Psoas muscle (tissue), 7 donors: ENCODE measurements at regions not wholly inside any gene's neighbourhood (a gene's known extent, or its start where the extent isn't known, plus 50 kb on each side); places are given as distances from the start of the nearest gene placed in this dataset.
A peak's percentile ranks its signal among the peaks of the same experiment; 100 is the strongest.
"Not testable (repeated sequence)": the region's sequence is repeated elsewhere in the genome, so short reads cannot be mapped to it uniquely, and the experiment has no call there.

Experiments
- ATAC-seq, 4 donors: fragments of 200-7000 bp; cut with Tn5 transposase; one replicate each; pipeline ENCODE4 v1.9.1; 2020; ENCODE audit warnings: moderate library complexity in 3 of 4, mild to moderate bottlenecking in 2 of 4
- DNase-seq, 2 donors: peaks; one replicate each; pipeline ENCODE4 v3.0.0-alpha.2; 2020
- H3K27ac ChIP-seq: fragments of 200-600 bp; one replicate; pipeline ENCODE4 v1.8.0; 2022
- H3K27me3 ChIP-seq, 3 donors: fragments of 200-600 bp in 1 of 3; one replicate each; pipeline versions ENCODE4 v1.6.1 to v1.8.0; 2013 to 2022; ENCODE audit warnings: low read length in 2 of 3, mild to moderate bottlenecking in 2 of 3, moderate library complexity in 1 of 3; ENCODE audit not compliant: insufficient read depth in 3 of 3
- H3K36me3 ChIP-seq, 2 donors: fragments of 200-600 bp in 1 of 2; one replicate each; pipeline versions ENCODE4 v1.6.1 to v1.8.0; 2013 to 2022; ENCODE audit warnings: low read depth in 1 of 2, mild to moderate bottlenecking in 1 of 2, moderate library complexity in 1 of 2; ENCODE audit not compliant: insufficient read depth in 1 of 2
- H3K4me1 ChIP-seq: fragments of 200-600 bp; one replicate; pipeline ENCODE4 v1.8.0; 2022
- H3K4me3 ChIP-seq: fragments of 200-600 bp; one replicate; pipeline ENCODE4 v1.8.0; 2022; ENCODE audit warnings: mild to moderate bottlenecking
- H3K9me3 ChIP-seq: fragments of 200-600 bp; one replicate; pipeline ENCODE4 v1.8.0; 2022
- WGBS, 3 donors: extraction: QIAGEN DNeasy Blood & Tissue Kit; methylation state at CpG; one replicate each; pipeline versions ENCODE4 v1.1.6 to v1.1.7; 2013; 5-methylcytosine and 5-hydroxymethylcytosine counted together
- intact Hi-C, 2 donors: fragments of 100-400 bp; cut with DNase I; formaldehyde crosslinking; loops; one replicate each; pipeline versions ENCODE4 v1.11.0 to v1.14.2; 2022
- TF ChIP-seq, protein P1 (sequence below): fragments of 200-600 bp; IDR thresholded peaks from one replicate; pipeline ENCODE4 v1.8.0; 2022; ENCODE audit warnings: antibody characterized with exemption
- donor health status: healthy with polysubstance abuse.
- donor health status: DM: no; HTN: no; CAD: no; lungs with moderate emphysema.
- donor health status: Bipolar disorder and iron deficiency.
- donor health status: healthy.
- donor health status: DM: yes; HTN: yes; CAD: no.
- donor health status: DM: no; HTN: no; CAD: no.
- donor health status: DM: yes; HTN: yes; CAD: no.

DNA sequence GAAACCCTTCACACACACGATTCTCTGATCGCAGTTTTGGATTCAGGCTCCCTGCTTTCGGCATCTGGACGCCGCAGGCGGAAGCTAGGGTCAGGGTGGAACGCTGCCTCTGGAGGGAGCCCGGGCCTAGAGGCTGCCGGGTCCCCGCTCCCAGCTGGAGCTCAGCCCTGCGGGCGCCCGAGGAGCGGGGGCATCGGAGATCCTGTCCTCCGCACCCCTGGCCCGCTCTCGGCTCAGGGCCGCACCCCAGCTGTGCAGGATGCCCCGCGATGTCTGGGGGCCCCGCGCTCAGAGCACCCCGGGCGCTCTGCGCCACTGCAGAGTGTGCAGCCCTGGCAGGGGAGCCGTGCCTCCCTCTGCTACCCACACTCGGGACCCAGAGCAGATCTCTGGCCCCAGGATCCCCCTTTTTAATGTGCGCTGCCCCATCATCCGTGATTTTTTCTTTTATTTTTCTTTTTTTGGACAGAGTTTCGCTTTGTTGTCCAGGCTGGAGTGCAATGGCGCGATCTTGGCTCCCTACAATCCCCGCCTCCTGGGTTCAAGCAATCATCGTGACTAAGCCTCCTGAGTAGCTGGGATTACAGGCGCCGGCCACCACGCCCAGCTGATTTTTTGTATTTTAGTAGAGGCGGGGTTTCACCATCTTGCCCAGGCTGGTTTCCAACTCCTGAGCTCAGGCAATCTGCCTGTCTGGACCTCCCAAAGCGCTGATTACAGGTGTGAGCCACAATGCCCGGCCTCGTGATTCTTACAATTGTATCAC, 54.8 kb upstream of the TUBA3E start:
- no peaks in the 10 kb centered on the region for H3K4me1 ChIP-seq
- 51 to 56% (median 54%) methylated on average over 40 to 42 of the region's 42 CpGs for WGBS, 3 donors
- peak overlapping the region; percentile 46 for H3K4me3 ChIP-seq
- H3K27ac ChIP-seq, result no peak overlapping the region
- ATAC-seq (no peak), DNase-seq (no peak)
- no peaks in the 10 kb centered on the region for H3K9me3 ChIP-seq
- H3K27me3 ChIP-seq, result peaks cover 0 to 51% (median 10%) of the 10 kb centered on the region in 3 donors
- H3K36me3 ChIP-seq, result no peaks in the 10 kb centered on the region
- intact Hi-C loops, result no loop called here
- TF ChIP-seq, protein P1, sequence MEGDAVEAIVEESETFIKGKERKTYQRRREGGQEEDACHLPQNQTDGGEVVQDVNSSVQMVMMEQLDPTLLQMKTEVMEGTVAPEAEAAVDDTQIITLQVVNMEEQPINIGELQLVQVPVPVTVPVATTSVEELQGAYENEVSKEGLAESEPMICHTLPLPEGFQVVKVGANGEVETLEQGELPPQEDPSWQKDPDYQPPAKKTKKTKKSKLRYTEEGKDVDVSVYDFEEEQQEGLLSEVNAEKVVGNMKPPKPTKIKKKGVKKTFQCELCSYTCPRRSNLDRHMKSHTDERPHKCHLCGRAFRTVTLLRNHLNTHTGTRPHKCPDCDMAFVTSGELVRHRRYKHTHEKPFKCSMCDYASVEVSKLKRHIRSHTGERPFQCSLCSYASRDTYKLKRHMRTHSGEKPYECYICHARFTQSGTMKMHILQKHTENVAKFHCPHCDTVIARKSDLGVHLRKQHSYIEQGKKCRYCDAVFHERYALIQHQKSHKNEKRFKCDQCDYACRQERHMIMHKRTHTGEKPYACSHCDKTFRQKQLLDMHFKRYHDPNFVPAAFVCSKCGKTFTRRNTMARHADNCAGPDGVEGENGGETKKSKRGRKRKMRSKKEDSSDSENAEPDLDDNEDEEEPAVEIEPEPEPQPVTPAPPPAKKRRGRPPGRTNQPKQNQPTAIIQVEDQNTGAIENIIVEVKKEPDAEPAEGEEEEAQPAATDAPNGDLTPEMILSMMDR, result no peak

DNA sequence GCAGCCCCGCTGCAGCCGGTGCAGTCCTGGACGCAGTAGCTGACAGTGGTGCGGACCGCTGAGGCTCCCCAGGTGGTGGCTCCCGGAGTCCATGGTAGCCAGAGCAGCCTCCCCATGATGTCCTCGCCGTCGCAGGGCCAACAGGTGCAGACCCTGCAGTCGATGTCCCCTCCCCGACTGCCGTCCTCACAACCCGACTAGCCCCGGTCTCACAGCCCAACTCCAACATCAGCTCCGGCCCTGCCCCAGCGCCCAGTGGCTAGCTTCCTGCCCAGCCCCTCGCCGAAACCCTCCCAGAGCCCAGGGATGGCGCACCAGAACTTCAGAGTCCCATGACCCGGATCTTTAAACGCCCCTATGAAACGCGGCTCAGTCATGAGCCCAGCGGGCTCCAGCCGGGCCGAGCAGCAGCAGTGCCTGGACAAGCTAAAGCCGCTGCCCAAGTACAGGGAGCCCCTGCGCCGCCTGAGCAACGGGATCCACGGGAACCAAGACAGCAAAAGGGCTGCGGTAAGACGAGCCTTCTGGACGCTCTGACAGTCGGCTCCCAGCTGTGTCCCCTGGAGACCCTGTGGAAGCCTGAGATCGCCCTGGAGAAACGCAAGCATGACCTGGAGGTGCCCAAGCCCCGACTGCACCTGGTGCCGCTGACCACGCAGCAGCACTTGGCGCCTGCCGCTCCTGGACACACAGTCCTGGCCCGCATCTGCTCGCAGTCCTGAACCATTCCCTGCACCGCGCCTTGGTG, 53.8 kb upstream of the TUBA3E start:
- DNase-seq (no peak), ATAC-seq (no peak)
- Histone ChIP-seq H3K27me3 (peaks cover 0 to 51% (median 13%) of the 10 kb centered on the region in 3 donors), H3K4me3 (peak overlapping the region; percentile 11), H3K4me1 (no peaks in the 10 kb centered on the region), H3K27ac (no peak overlapping the region), H3K36me3 (no peaks in the 10 kb centered on the region), H3K9me3 (no peaks in the 10 kb centered on the region)
- intact Hi-C loops, result no loop called here
- TF ChIP-seq, protein P1, result no peak
- 23 to 30% (median 23%) methylated on average over 45 to 46 of the region's 46 CpGs for WGBS, 3 donors

DNA sequence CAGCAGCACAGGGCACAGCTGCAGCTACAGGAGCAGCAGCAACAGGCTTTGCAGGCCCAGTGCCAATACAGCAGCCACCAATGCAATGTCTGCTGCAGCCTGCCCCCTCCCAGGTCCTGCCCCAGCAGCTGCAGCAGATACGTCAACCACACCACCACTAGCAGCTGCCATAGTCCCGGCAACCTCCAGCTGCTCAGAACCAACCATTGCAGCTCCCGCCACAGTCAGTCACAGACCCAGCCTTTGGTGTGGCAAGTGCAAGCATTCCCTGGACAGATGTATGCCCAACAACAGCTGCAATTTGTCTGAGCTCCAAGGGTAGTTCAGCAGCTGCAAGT, 53.3 kb upstream of the TUBA3E start:
- TF ChIP-seq, protein P1, result no peak
- ATAC-seq, result no peak

DNA sequence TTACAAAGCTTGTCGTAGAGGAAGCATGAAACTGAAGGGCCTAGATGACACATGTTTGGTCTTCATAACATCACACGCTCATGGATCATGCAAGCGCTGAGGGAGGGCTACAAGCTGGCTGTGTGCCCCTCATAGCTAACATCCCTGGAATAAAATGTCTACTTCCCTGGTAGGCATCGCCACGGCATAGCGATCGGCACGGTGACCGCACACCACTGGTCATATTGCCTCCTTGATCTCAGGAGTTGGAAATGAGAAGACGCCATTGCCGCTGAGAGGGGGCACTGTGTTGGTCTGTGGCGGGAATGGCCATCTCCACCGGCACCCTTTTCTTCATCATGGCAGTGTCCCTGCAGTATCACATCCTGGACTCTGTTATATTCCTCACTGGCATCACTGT, 50.1 kb upstream of the TUBA3E start:
- H3K4me1 ChIP-seq, H3K9me3 ChIP-seq, intact Hi-C loops, H3K27ac ChIP-seq, H3K36me3 ChIP-seq, H3K4me3 ChIP-seq, ATAC-seq, DNase-seq: not testable (repeated sequence)
- H3K27me3 ChIP-seq, result peaks cover 0 to 46% (median 9%) of the 10 kb centered on the region in 3 donors
- 85 to 89% (median 87%) methylated on average over 13 of the region's 13 CpGs for WGBS, 3 donors

More for the DNA sequence above, 53.3 kb upstream of the TUBA3E start:
- WGBS, 3 donors, result 12 to 29% (median 13%) methylated on average over 3 of the region's 3 CpGs
- Histone ChIP-seq H3K4me1 (no peaks in the 10 kb centered on the region), H3K9me3 (no peaks in the 10 kb centered on the region), H3K27me3 (peaks cover 0 to 56% (median 13%) of the 10 kb centered on the region in 3 donors), H3K36me3 (no peaks in the 10 kb centered on the region), H3K27ac (no peak overlapping the region), H3K4me3 (no peak overlapping the region)
- DNase-seq, result no peak
- intact Hi-C loops, result no loop called here
